ENCODE measurements at regions not wholly inside any gene's neighbourhood (a gene's known extent, or its start where the extent isn't known, plus 50 kb on each side); places are given as distances from the start of the nearest gene placed in this dataset.

DNA sequence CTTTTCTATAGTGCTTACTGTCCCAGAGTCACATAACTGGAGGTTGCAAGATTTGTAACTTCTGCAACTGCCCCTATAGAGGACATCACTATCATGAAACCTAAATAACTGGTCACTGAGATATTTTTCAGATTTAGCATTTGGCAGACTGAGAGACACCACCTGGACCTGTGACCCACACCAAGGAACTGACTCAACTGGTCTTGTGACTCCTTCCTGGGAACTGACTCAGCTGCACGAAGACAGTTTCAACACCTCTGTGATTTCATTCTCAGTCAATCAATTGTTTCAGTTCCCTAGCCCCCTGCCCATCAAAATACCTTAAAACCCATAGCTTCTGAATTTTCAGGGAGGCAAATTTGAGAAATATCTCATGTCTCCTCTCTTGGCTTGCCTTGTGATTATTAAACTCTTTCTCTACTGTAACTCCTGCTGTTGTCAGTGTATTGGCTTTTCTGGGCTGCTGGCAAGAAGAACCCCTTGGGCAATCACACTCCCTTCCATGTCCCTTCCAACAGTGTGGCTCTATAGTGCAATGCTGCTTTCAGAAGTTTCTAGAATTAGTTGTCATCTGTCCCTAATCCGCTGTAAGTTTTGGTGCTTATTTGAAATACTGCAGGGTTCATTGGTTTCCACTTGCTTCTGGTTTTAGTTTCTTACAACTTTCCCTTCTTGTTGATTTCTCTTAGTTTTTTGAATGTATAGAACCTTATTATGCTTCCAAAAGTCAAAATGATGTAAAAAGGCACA, 127.8 kb upstream of the ADCY1 start:
- no peak for TF ChIP-seq POLR2A (IDR thresholded peaks at IDR 0.05; ENCODE audit: low read depth, low read length)
- TF ChIP-seq TAF1 (IDR thresholded peaks at IDR 0.05; ENCODE audit: borderline replicate concordance, low read depth, low read length), result no peak
- TF ChIP-seq POLR2AphosphoS5 (IDR thresholded peaks at IDR 0.05; ENCODE audit: low read depth, low read length), result no peak
- FAIRE-seq (peak; percentile 90), DNase-seq (ENCODE audit: insufficient read length) (no peak)

DNA sequence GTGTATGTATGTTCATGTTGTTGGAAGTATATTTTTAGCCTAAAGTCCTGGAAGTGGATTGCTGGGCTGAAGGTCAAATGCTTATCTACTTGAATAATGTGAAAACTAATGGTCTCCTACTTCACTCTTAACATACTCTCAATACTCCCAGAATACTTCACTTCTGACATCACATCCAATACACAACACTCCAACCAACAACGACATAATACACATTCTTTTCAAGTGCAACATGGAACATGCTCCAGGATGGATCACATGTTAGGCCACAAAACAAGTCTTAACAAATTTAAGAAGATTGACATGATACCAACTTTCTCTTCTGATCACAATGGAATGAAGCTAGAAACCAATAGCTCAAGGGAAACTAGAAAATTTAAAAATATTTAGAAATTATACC, 126.9 kb upstream of the ADCY1 start:
- TF ChIP-seq POLR2A (IDR thresholded peaks at IDR 0.05; ENCODE audit: low read depth, low read length) (no peak), TAF1 (IDR thresholded peaks at IDR 0.05; ENCODE audit: borderline replicate concordance, low read depth, low read length) (no peak), POLR2AphosphoS5 (IDR thresholded peaks at IDR 0.05; ENCODE audit: low read depth, low read length) (no peak)
- peak; percentile 63 for FAIRE-seq

DNA sequence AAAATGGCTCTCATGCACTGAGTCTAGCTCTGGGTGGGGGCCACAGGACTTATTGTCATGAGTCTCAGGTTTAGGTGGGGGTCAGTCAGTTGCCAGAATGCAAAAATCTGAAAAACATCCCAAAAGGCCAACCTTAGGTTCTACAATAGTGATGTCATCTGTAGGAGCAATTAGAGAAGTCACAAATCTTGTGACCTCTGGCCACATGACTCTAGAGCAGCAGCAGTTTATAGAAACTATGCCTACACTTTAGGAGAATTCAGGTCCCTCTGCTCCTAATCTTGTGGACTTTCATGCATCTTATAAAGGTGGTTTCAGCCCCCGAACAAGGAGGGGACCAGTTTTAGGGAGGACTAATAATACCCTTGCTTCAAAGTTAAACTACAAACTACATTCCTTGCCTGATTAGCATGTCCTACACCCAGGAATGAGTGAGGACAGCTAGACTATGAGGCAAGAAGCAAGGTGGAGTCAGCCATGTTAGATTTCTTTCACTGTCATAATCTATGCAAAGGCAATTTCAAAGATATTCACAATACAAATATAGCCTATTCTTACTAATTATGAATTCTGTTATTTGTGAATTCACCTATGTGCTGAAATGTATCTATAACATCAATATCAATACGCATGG, 123.5 kb upstream of the ADCY1 start:
- TF ChIP-seq TAF1 (IDR thresholded peaks at IDR 0.05; ENCODE audit: borderline replicate concordance, low read depth, low read length), result no peak
- TF ChIP-seq POLR2A (IDR thresholded peaks at IDR 0.05; ENCODE audit: low read depth, low read length), result no peak
- no peak for TF ChIP-seq POLR2AphosphoS5 (IDR thresholded peaks at IDR 0.05; ENCODE audit: low read depth, low read length)
- FAIRE-seq (no peak), DNase-seq (ENCODE audit: insufficient read length) (no peak)

More for the DNA sequence above, 126.9 kb upstream of the ADCY1 start:
- no peak for DNase-seq (ENCODE audit: insufficient read length)

DNA sequence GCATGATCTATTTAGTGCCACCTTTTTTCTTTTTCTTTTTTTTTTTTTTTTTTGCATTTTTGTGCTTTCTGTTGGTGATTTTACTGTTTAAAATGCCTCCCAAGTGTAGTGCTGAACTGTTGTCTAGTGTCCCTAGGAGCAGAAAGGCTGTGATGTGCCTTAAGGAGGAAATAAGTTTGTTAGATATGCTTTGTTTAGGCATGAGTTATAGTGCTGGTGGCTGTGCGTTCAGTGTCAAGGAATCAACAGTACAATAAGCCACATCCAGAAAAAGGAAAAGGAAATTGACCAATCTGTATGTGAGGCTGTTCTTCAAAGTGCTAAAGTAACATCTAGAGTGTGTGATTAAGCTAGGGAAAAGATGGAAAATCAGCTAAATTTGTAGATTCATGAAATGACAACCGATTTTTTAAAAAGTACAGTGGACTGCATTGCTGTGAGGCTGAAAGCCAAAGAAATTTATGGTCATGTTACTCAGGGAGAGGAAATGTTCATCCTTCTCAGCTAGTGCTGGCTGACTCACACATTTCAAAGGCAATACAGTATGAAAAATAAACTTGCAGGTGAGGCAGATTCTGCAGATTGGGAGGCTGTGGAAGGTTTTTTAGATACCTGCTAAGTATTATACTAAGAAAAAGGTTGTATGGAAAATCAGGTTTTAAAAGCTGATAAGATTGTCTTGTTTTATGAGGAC, 122.7 kb upstream of the ADCY1 start:
- DNase-seq (ENCODE audit: insufficient read length) (no peak), FAIRE-seq (peak; percentile 27)
- TF ChIP-seq TAF1 (IDR thresholded peaks at IDR 0.05; ENCODE audit: borderline replicate concordance, low read depth, low read length) (no peak), POLR2AphosphoS5 (IDR thresholded peaks at IDR 0.05; ENCODE audit: low read depth, low read length) (no peak), POLR2A (IDR thresholded peaks at IDR 0.05; ENCODE audit: low read depth, low read length) (no peak)

DNA sequence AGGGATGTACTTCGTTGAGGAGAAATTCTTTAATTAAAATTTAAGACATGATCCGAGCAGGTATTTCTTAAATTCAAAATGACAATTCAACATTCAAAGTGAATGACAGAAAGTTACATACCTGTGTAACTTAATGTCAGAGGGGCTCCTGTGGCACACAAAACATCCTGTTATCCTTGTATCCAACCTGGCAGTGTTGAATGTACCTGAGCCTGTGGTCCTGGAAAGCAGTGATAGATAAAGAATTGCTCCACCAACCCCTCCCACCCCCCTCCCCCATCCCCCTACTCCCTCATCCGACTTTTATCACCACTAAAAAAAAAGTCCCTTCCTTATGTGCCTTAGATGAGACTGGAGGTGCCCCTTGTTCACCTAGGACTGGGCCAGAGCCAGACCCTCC, 119.4 kb upstream of the ADCY1 start:
- FAIRE-seq (no peak), DNase-seq (ENCODE audit: insufficient read length) (no peak)
- TF ChIP-seq POLR2AphosphoS5 (IDR thresholded peaks at IDR 0.05; ENCODE audit: low read depth, low read length), result no peak
- no peak for TF ChIP-seq POLR2A (IDR thresholded peaks at IDR 0.05; ENCODE audit: low read depth, low read length)
- no peak for TF ChIP-seq TAF1 (IDR thresholded peaks at IDR 0.05; ENCODE audit: borderline replicate concordance, low read depth, low read length)

DNA sequence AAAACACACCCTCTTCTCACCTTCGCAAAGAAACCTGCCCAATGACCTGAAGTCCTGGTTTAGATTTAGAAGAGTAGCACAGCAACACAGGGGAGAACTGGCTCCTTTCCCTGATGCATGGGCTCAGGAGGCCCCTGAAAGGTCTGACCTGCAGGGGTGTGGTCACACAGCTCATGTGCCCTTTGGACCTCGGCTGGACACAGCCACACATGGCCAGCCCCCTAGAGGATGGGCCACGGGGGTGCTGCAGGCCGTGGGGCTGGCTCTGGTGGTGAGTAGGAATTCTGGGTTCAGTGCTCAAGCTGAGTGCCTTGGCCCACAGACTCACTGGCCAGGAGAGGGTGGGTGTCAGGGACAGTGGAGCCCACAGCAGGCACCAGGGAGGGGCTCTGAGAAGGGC, 118.5 kb upstream of the ADCY1 start:
- no peak for DNase-seq (ENCODE audit: insufficient read length)
- no peak for FAIRE-seq
- no peak for TF ChIP-seq POLR2AphosphoS5 (IDR thresholded peaks at IDR 0.05; ENCODE audit: low read depth, low read length)
- TF ChIP-seq TAF1 (IDR thresholded peaks at IDR 0.05; ENCODE audit: borderline replicate concordance, low read depth, low read length), result no peak
- no peak for TF ChIP-seq POLR2A (IDR thresholded peaks at IDR 0.05; ENCODE audit: low read depth, low read length)

DNA sequence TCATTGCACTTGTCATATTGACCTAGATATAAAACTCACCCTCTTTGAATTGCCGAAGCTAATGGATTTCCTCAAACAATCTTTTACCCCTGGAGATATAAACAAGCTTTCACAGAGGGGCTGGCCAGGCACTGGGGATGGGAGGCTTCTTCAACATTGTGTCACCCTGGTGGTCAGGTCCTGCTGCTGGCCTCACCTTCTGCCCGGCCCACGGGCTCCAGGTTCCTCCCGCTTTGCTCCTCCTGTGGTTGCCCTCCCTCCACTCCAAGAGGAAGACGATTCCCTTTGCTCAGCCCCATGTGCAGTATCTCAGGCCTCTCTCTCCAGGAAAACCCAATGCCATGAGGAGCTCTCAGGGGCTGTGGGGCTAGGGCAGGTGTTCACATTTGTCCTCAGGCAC, 118.1 kb upstream of the ADCY1 start:
- DNase-seq (ENCODE audit: insufficient read length) (no peak), FAIRE-seq (no peak)
- TF ChIP-seq POLR2A (IDR thresholded peaks at IDR 0.05; ENCODE audit: low read depth, low read length) (no peak), POLR2AphosphoS5 (IDR thresholded peaks at IDR 0.05; ENCODE audit: low read depth, low read length) (no peak), TAF1 (IDR thresholded peaks at IDR 0.05; ENCODE audit: borderline replicate concordance, low read depth, low read length) (no peak)

DNA sequence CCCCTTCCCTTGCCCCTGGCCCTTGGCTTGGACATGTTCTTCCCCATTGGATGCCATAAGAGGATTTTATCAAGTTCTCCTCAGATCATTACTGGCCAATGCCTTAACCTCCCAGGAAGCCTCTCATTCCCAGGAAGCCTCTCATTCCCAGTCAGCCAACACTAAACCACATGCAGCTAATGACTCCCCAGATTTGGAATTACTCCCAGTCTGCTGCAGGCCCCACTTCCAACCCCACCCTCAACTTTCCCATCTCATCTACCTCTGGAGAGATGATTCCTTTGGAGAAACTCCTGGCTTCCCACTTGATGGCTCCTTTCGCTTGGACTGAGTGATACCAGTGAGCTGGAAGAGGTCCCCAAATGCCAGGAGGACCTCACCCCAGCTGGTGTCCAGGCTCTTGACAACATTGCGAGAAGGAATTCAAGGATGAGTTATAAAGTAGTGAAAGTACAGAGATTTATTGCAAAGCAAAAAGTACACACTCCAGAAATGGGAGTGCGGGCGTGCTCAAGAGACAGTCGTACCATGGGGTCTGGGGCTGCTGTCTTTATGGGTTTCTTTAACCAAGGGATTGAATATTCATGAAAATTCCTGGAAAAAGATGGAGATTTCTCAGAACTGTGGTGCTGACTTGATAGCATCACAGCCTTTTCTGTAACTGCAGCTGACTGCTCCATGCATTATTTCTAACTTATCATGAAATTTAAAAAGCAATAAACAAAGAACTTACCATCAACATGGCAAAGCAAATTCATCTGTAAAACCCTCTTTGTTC, 117.2 kb upstream of the ADCY1 start:
- no peak for FAIRE-seq
- no peak for DNase-seq (ENCODE audit: insufficient read length)
- TF ChIP-seq POLR2AphosphoS5 (IDR thresholded peaks at IDR 0.05; ENCODE audit: low read depth, low read length) (no peak), POLR2A (IDR thresholded peaks at IDR 0.05; ENCODE audit: low read depth, low read length) (no peak), TAF1 (IDR thresholded peaks at IDR 0.05; ENCODE audit: borderline replicate concordance, low read depth, low read length) (no peak)

DNA sequence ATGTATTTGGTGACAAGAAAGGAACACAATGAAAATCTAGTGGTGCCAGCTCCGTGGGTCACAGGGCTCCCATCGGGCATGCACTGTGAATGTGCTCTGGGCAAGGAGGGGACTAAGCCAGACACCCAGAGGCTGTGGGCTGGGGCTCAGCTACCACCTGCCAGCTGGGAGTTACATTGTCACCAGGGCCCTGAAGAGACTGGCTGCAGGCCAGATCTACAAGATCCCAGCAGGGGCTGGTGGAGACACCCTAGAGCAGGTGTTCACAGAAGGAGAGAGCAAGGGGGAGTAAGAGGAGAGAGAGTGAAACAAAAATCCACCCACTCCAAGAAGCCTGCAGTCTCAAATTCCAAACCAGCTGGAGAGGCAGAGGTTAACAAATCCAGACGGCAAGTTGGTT, 116.6 kb upstream of the ADCY1 start:
- no peak for TF ChIP-seq POLR2AphosphoS5 (IDR thresholded peaks at IDR 0.05; ENCODE audit: low read depth, low read length)
- TF ChIP-seq POLR2A (IDR thresholded peaks at IDR 0.05; ENCODE audit: low read depth, low read length), result no peak
- no peak for TF ChIP-seq TAF1 (IDR thresholded peaks at IDR 0.05; ENCODE audit: borderline replicate concordance, low read depth, low read length)
- FAIRE-seq (peak; percentile 67), DNase-seq (ENCODE audit: insufficient read length) (no peak)

DNA sequence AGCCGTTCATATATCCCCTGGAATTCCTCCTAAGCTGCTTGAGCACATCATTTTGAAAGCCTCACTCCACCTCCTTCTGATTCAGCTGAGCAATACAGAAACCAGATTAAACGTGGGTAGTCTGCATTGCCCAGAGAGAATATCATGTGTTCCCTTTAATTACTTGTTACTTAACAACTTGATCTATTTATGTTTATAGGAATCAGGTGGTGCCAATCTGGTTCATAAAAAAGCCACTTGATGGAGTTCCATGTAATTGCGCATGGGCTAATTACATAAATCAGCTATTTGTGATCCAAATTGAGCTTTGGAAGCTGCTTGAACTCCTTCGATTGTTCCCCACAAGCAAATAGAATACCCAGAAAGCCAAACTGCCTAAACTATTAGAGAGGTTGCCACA, 114.7 kb upstream of the ADCY1 start:
- TF ChIP-seq TAF1 (IDR thresholded peaks at IDR 0.05; ENCODE audit: borderline replicate concordance, low read depth, low read length) (no peak), POLR2AphosphoS5 (IDR thresholded peaks at IDR 0.05; ENCODE audit: low read depth, low read length) (no peak), POLR2A (IDR thresholded peaks at IDR 0.05; ENCODE audit: low read depth, low read length) (no peak)
- peak; percentile 40 for FAIRE-seq
- no peak for DNase-seq (ENCODE audit: insufficient read length)

DNA sequence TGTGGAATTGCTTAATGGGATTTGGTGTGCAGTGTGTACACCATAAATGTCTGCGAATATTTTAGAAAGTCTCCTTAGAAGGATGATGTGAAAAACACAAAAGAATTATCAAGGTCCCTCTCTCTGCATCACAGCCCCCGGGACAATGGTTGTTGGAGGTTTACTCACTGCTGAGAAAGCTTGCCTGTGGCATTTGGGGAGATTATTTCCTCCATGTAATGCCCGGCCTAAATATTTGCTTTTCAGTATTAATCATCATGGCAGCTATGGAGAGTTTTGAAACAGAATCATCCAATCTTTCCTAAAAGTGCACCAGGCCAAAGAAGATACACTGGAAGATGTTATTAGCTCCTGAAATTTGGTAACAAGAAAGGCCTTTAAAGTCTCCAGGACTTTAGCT, 113.8 kb upstream of the ADCY1 start:
- TF ChIP-seq POLR2AphosphoS5 (IDR thresholded peaks at IDR 0.05; ENCODE audit: low read depth, low read length) (no peak), POLR2A (IDR thresholded peaks at IDR 0.05; ENCODE audit: low read depth, low read length) (no peak), TAF1 (IDR thresholded peaks at IDR 0.05; ENCODE audit: borderline replicate concordance, low read depth, low read length) (no peak)
- DNase-seq (ENCODE audit: insufficient read length) (no peak), FAIRE-seq (no peak)

Data from GM12892 (cell line).